Endodermal cell (in vitro differentiated cells): ENCODE measurements at regions not wholly inside any gene's neighbourhood (a gene's known extent, or its start where the extent isn't known, plus 50 kb on each side); places are given as distances from the start of the nearest gene placed in this dataset.

Experiments
- DNase-seq: peaks from one replicate; pipeline ENCODE4 v3.0.0-alpha.2; 2017
- H3K27ac ChIP-seq: 2 replicates; pipeline ENCODE4 v1.5.1; 2013; ENCODE audit warnings: mild to moderate bottlenecking, low read depth, low read length, moderate library complexity
- H3K27me3 ChIP-seq: 2 replicates; pipeline ENCODE4 v1.6.1; 2013; ENCODE audit warnings: mild to moderate bottlenecking, low read length, moderate library complexity; ENCODE audit not compliant: insufficient read depth, control insufficient read depth, poor library complexity, severe bottlenecking
- H3K36me3 ChIP-seq: 2 replicates; pipeline ENCODE4 v1.7.0; 2013; ENCODE audit warnings: mild to moderate bottlenecking, low read length, moderate library complexity; ENCODE audit not compliant: control insufficient read depth, insufficient read depth
- H3K4me1 ChIP-seq: one replicate; pipeline ENCODE4 v1.7.0; 2013; ENCODE audit warnings: low read length; ENCODE audit not compliant: control insufficient read depth, insufficient read depth
- H3K4me3 ChIP-seq: 2 replicates; pipeline ENCODE4 v1.5.1; 2013; ENCODE audit warnings: mild to moderate bottlenecking, low read length, moderate library complexity
- H3K9ac ChIP-seq: 2 replicates; pipeline ENCODE4 v1.6.1; 2013; ENCODE audit warnings: mild to moderate bottlenecking, low read length, moderate library complexity; ENCODE audit not compliant: poor library complexity, severe bottlenecking; ENCODE audit errors: extremely low read depth
- H3K9me3 ChIP-seq: 2 replicates; pipeline ENCODE4 v1.6.1; 2013; ENCODE audit warnings: mild to moderate bottlenecking, low read length, moderate library complexity; ENCODE audit not compliant: control insufficient read depth
- H3K27ac Mint-ChIP-seq: 2 replicates; pipeline ENCODE4 v1.8.0; 2020; ENCODE audit warnings: mixed read lengths
- H3K27me3 Mint-ChIP-seq: 2 replicates; pipeline ENCODE4 v1.8.0; 2021; ENCODE audit warnings: mild to moderate bottlenecking, mixed read lengths; ENCODE audit not compliant: insufficient read depth
- H3K36me3 Mint-ChIP-seq: 2 replicates; pipeline ENCODE4 v1.8.0; 2020; ENCODE audit warnings: low read depth, mixed read lengths
- H3K4me1 Mint-ChIP-seq: 2 replicates; pipeline ENCODE4 v1.8.0; 2020; ENCODE audit warnings: mixed read lengths
- H3K4me3 Mint-ChIP-seq: 2 replicates; pipeline ENCODE4 v1.8.0; 2020; ENCODE audit warnings: mild to moderate bottlenecking, moderate library complexity, mixed read lengths
- H3K9me3 Mint-ChIP-seq: 2 replicates; pipeline ENCODE4 v1.8.0; 2020; ENCODE audit warnings: mild to moderate bottlenecking, mixed read lengths
- CTCF ChIP-seq: fragments of 200-600 bp; sonication (generic); conservative IDR thresholded peaks from 2 replicates; pipeline ENCODE4 v1.5.0; 2021; ENCODE audit warnings: antibody characterized with exemption, mild to moderate bottlenecking
- WGBS, 2 experiments: methylation state at CpG; one replicate each; pipeline versions ENCODE4 v1.1.5 to v1.1.7; 2013; ENCODE audit warnings: missing lambda C conversion rate in 2 of 2, mixed read lengths in 1 of 2; ENCODE audit not compliant: insufficient coverage in 1 of 2, insufficient read length in 1 of 2; 5-methylcytosine and 5-hydroxymethylcytosine counted together

GRCh38 chr10:107264742-107265141, 100.2 kb upstream of the SORCS1 start:
- H3K36me3 Mint-ChIP-seq, result no peaks in the 10 kb centered on the region
- peak; percentile 88 for DNase-seq
- no peak overlapping the region for H3K27ac ChIP-seq
- peaks cover 10% of the 10 kb centered on the region for H3K4me1 Mint-ChIP-seq
- peak; percentile 81 for TF ChIP-seq CTCF
- no peak overlapping the region for H3K4me3 ChIP-seq
- H3K27me3 ChIP-seq, result no peaks in the 10 kb centered on the region
- H3K36me3 ChIP-seq, result no peaks in the 10 kb centered on the region
- no peak overlapping the region for H3K9ac ChIP-seq
- H3K9me3 Mint-ChIP-seq, result peaks cover 5% of the 10 kb centered on the region
- no peaks in the 10 kb centered on the region for H3K27me3 Mint-ChIP-seq
- WGBS, 2 experiments, result 18 to 59% methylated on average over 5 to 6 of the region's 6 CpGs
- no peaks in the 10 kb centered on the region for H3K4me1 ChIP-seq
- no peak overlapping the region for H3K4me3 Mint-ChIP-seq
- H3K27ac Mint-ChIP-seq, result no peak overlapping the region
- peaks cover 19% of the 10 kb centered on the region for H3K9me3 ChIP-seq

- Histone ChIP-seq H3K9me3 (peaks cover 6% of the 10 kb centered on the region), H3K27ac (no peak overlapping the region), H3K4me1 (peaks cover 11% of the 10 kb centered on the region), H3K27me3 (no peaks in the 10 kb centered on the region), H3K9ac (no peak overlapping the region), H3K4me3 (no peak overlapping the region), H3K36me3 (no peaks in the 10 kb centered on the region)
- no peaks in the 10 kb centered on the region for H3K9me3 Mint-ChIP-seq
- H3K36me3 Mint-ChIP-seq, result no peaks in the 10 kb centered on the region
- no peak overlapping the region for H3K27ac Mint-ChIP-seq
- H3K27me3 Mint-ChIP-seq, result no peaks in the 10 kb centered on the region
- no peak for TF ChIP-seq CTCF
- no peak overlapping the region for H3K4me3 Mint-ChIP-seq
- WGBS, 2 experiments, result 82 to 96% methylated on average over 5 of the region's 5 CpGs
- DNase-seq, result no peak
- H3K4me1 Mint-ChIP-seq, result peaks cover 26% of the 10 kb centered on the region
Measured at GRCh38 chr10:107244122-107244521, 79.6 kb upstream of the SORCS1 start.

GRCh38 chr10:107238275-107238674, 73.8 kb upstream of the SORCS1 start:
- no peak overlapping the region for H3K27ac ChIP-seq
- no peak overlapping the region for H3K4me3 ChIP-seq
- DNase-seq, result no peak
- Mint-ChIP-seq H3K36me3 (no peaks in the 10 kb centered on the region), H3K9me3 (peaks cover 5% of the 10 kb centered on the region), H3K4me1 (no peaks in the 10 kb centered on the region), H3K27me3 (peaks cover 4% of the 10 kb centered on the region), H3K4me3 (no peak overlapping the region), H3K27ac (no peak overlapping the region)
- H3K4me1 ChIP-seq, result peaks cover 5% of the 10 kb centered on the region
- 93 to 94% methylated on average over 4 of the region's 4 CpGs for WGBS, 2 experiments
- peaks cover 6% of the 10 kb centered on the region for H3K9me3 ChIP-seq
- no peak for TF ChIP-seq CTCF
- no peak overlapping the region for H3K9ac ChIP-seq
- no peaks in the 10 kb centered on the region for H3K27me3 ChIP-seq
- H3K36me3 ChIP-seq, result no peaks in the 10 kb centered on the region
